22Rv1 (cell line): ENCODE measurements at regions not wholly inside any gene's neighbourhood (a gene's known extent, or its start where the extent isn't known, plus 50 kb on each side); places are given as distances from the start of the nearest gene placed in this dataset.

Experiments
- H3K27ac ChIP-seq: fragments of 450-650 bp; 2 replicates; pipeline ENCODE4 v1.5.1; 2017
- ZFX ChIP-seq: fragments of 450-650 bp; IDR thresholded peaks from 2 replicates; pipeline ENCODE4 v1.6.1; 2017; ENCODE audit warnings: antibody characterized with exemption, borderline replicate concordance
- TF ChIP-seq, protein P1 (sequence below): fragments of 450-650 bp; IDR thresholded peaks from 2 replicates; pipeline ENCODE4 v1.5.1; 2017; ENCODE audit warnings: mild to moderate bottlenecking

DNA sequence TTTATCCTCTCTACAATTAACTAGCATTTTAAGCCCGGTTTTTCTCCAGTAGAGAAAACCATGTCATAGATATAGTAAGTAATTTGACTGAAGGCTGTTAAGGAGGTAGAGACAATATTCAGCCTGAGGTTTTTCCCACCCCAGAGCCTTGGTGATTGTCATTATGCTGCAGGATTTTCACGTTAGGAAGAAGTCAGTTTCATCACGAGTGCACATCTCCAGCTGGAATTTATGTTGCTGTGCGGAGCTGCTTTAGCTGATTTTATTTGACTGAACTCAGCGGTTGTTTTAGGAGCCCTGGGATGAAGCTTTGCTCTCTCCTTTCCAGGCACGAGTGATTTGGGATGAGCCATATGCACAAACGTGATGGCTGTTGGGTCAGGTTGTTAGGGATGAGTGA lies 271.3 kb upstream of the RGMA start:
- H3K27ac ChIP-seq: no peak overlapping the region
- TF ChIP-seq, protein P1, sequence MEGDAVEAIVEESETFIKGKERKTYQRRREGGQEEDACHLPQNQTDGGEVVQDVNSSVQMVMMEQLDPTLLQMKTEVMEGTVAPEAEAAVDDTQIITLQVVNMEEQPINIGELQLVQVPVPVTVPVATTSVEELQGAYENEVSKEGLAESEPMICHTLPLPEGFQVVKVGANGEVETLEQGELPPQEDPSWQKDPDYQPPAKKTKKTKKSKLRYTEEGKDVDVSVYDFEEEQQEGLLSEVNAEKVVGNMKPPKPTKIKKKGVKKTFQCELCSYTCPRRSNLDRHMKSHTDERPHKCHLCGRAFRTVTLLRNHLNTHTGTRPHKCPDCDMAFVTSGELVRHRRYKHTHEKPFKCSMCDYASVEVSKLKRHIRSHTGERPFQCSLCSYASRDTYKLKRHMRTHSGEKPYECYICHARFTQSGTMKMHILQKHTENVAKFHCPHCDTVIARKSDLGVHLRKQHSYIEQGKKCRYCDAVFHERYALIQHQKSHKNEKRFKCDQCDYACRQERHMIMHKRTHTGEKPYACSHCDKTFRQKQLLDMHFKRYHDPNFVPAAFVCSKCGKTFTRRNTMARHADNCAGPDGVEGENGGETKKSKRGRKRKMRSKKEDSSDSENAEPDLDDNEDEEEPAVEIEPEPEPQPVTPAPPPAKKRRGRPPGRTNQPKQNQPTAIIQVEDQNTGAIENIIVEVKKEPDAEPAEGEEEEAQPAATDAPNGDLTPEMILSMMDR: no peak
- TF ChIP-seq ZFX: no peak

DNA sequence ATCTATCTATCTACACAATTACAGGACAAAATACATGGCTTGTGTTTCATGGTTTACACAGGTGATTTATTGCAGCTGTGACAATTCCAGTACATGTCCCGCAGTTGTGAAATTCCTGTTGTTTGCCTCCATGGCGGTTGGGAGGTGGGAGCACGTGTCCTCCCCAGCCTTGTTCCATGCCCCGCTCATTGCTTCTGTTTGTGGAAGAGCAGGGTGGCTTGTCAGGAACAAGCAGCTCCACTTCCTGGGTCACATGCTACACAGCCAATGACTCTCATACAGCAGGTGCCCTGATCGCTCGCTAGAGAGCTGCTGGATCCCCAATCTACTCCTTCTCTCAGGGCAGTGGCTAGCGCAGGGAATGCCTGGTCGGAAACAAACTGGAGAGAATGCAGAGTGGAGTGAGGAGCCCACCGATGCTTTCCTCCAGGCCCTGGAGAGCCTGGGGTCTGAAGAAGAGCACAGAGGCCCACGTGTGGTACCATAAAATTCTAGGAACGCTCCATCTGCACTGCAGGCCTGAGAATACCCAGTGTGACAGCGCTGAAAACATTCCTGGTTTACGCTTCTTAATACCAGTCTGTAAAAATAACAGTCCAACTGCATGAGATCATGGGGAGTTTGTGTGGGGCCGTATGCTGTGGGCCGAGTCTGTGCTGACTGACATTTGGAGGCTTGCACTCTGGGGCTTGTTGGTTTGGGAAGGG lies 270.6 kb upstream of the RGMA start:
- TF ChIP-seq, protein P1: no peak
- no peak for TF ChIP-seq ZFX
- H3K27ac ChIP-seq: no peak overlapping the region

DNA sequence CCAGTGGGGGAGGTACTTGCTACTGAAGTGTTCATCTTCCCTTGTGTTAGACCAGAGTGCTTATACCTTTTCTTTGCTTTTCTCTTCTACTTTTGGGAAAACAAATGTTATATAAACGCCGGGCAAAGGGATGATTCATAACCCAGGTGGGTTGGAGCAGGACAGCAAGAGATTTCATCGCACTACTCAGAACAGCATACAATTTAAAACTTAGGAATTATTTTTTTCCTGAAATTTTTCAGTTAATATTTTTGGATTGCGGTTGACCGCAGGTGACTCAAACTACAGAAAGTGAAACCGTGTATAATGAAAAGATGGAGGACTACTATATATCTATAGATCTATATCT lies 270.0 kb upstream of the RGMA start:
- no peak overlapping the region for H3K27ac ChIP-seq
- TF ChIP-seq, protein P1: no peak
- no peak for TF ChIP-seq ZFX

DNA sequence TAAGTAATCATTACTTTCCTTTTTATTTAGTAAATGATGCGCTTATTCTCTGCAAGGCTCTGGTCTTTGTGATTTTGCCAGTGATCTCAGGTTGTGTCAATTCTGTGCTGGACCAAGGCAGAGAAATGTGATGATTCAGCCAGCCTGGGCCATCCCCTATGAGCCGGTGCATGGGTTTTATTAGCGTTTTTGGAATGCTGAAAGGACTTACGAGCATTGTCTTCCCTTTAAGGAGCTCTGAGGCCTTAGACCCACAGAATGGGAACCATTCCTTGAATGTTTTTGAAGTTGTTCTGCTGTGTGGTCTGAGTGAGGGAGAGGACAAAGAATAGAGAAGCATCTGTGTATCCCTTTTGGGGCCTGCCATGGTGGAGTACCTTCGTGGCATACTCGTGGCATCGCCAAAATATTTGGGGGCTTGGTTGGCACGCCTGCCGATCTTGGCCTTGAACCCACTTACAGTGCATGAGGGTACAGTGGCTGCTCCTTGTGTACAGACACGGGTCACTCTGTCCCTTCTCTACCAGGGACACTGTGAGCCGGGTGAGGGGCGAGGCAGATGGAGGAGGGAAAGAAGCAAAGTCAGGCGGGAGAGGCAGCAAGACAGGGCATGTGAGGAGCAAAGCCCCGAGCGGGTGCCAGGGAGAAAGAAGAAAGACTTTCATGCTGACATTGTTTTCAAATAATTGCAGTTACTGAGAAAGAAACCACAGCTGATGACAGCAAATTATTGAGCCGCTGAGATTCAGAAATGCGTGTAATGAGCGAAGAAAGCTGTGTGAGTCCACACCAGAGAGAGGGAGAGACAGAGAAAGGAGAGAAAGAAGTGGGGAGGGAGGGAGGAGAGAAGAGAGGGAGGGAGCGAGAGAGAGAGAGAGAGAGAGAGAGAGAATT lies 269.4 kb upstream of the RGMA start:
- TF ChIP-seq, protein P1: no peak
- no peak for TF ChIP-seq ZFX
- H3K27ac ChIP-seq: no peak overlapping the region

DNA sequence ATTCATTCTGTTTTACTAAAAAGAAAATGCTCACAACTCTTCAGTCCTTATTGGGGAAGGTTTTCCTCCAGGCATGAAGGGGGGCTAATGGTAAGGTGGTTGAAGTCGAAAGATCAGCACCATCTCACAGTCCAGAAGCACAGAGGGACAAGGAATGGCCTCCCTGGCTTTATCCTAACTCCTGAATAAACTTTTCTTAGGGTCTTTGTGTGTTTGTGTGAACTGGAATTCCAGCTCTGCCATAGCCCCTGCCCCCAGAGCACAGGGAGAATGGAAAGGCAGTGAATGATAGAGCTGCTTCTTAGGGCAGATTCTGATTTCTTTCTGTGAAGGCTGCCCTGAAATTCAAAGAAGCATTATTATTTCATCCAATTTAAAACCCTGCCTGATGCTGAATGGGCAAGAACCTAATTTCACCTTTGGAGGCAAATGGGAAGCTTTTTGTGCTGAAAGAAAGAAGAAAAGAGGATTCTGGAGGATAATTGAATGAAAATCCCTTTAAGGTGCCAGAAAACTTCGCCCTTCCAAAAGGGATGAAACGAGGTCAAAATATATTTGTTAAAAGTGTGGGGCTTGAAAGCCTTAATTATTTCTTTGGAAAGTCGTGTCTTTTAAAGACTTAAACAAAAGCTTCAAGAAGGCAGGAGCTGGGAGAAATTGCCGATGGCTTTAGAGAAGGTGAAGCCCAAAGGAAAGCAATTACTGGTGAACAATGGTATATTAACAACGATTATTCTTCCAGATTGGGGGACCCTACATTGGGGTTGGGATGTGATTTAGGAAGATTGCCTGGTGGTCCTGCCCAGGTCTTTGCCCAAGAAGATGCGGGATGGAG lies 259.9 kb upstream of the RGMA start:
- H3K27ac ChIP-seq: no peak overlapping the region
- no peak for TF ChIP-seq ZFX
- TF ChIP-seq, protein P1: no peak

DNA sequence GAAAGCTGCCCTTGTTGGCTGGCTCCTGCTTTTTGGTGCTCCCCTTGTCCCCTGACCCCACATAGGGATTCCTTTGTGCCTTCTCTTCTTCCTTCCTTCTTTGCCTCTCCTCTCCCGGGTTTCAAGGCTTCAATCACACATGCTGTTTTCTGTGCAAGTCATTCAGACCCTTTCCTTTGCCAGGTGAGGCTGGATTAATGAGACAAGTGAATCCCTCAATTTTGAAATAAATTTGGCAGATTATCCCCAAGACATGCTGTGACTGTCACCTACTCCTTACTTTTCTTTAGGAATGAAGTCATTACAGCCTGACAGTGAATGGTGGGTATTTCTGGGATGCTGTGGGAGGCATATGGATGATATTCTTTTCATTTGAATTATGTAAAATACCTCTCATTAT lies 259.0 kb upstream of the RGMA start:
- H3K27ac ChIP-seq: no peak overlapping the region
- TF ChIP-seq, protein P1: no peak
- TF ChIP-seq ZFX: no peak
